ENCODE measurements at regions not wholly inside any gene's neighbourhood (a gene's known extent, or its start where the extent isn't known, plus 50 kb on each side); places are given as distances from the start of the nearest gene placed in this dataset.

- no peaks in the 10 kb centered on the region for H3K79me2 ChIP-seq (ENCODE audit: low read length)
- H3K36me3 ChIP-seq (replicated peaks; ENCODE audit: low read depth, low read length): no peaks in the 10 kb centered on the region
- TF ChIP-seq CTCF (IDR thresholded peaks at IDR 0.05; ENCODE audit: low read depth, low read length) (no peak), EZH2phosphoT487 (IDR thresholded peaks at IDR 0.05; ENCODE audit: low read depth) (no peak)
- H3K27ac ChIP-seq (ENCODE audit: low read length): no peak overlapping the region
- H3K9ac ChIP-seq (ENCODE audit: low read length): no peak overlapping the region
- H3K9me3 ChIP-seq (ENCODE audit: insufficient read depth, low read length): no peaks in the 10 kb centered on the region
- no peaks in the 10 kb centered on the region for H4K20me1 ChIP-seq (ENCODE audit: insufficient read depth, low read length)
- no peaks in the 10 kb centered on the region for H3K27me3 ChIP-seq (ENCODE audit: low read depth, low read length)
- no peak overlapping the region for H2AFZ ChIP-seq (ENCODE audit: low read depth, low read length)
- no peak overlapping the region for H3K4me3 ChIP-seq (ENCODE audit: low read length)
- no peak overlapping the region for H3K4me2 ChIP-seq (ENCODE audit: low read length)
- no peaks in the 10 kb centered on the region for H3K4me1 ChIP-seq (ENCODE audit: low read length)
These were observed 411.8 kb upstream of the PTBP2 start for GRCh38 chr1:96309783-96310182.

- Histone ChIP-seq H3K4me2 (ENCODE audit: low read length) (no peak overlapping the region), H3K36me3 (replicated peaks; ENCODE audit: low read depth, low read length) (no peaks in the 10 kb centered on the region), H2AFZ (ENCODE audit: low read depth, low read length) (no peak overlapping the region), H3K4me3 (ENCODE audit: low read length) (no peak overlapping the region), H3K9me3 (ENCODE audit: insufficient read depth, low read length) (no peaks in the 10 kb centered on the region), H3K79me2 (ENCODE audit: low read length) (no peaks in the 10 kb centered on the region), H3K27me3 (ENCODE audit: low read depth, low read length) (no peaks in the 10 kb centered on the region), H3K9ac (ENCODE audit: low read length) (no peak overlapping the region), H3K27ac (ENCODE audit: low read length) (no peak overlapping the region), H3K4me1 (ENCODE audit: low read length) (no peaks in the 10 kb centered on the region), H4K20me1 (ENCODE audit: insufficient read depth, low read length) (no peaks in the 10 kb centered on the region)
- no peak for TF ChIP-seq CTCF (IDR thresholded peaks at IDR 0.05; ENCODE audit: low read depth, low read length)
- no peak for TF ChIP-seq EZH2phosphoT487 (IDR thresholded peaks at IDR 0.05; ENCODE audit: low read depth)
These were observed 408.4 kb upstream of the PTBP2 start for GRCh38 chr1:96313216-96313615.

- TF ChIP-seq EZH2phosphoT487 (IDR thresholded peaks at IDR 0.05; ENCODE audit: low read depth) (no peak), CTCF (IDR thresholded peaks at IDR 0.05; ENCODE audit: low read depth, low read length) (no peak)
These were observed 392.5 kb upstream of the PTBP2 start for GRCh38 chr1:96329121-96329520.

GRCh38 chr1:96331596-96331995, 390.0 kb upstream of the PTBP2 start:
- no peak overlapping the region for H3K27ac ChIP-seq (ENCODE audit: low read length)
- H3K27me3 ChIP-seq (ENCODE audit: low read depth, low read length): no peaks in the 10 kb centered on the region
- no peak overlapping the region for H3K9ac ChIP-seq (ENCODE audit: low read length)
- no peaks in the 10 kb centered on the region for H3K9me3 ChIP-seq (ENCODE audit: insufficient read depth, low read length)
- H3K79me2 ChIP-seq (ENCODE audit: low read length): no peaks in the 10 kb centered on the region
- H3K4me1 ChIP-seq (ENCODE audit: low read length): no peaks in the 10 kb centered on the region
- no peaks in the 10 kb centered on the region for H4K20me1 ChIP-seq (ENCODE audit: insufficient read depth, low read length)
- H3K4me3 ChIP-seq (ENCODE audit: low read length): no peak overlapping the region
- H3K36me3 ChIP-seq (replicated peaks; ENCODE audit: low read depth, low read length): no peaks in the 10 kb centered on the region
- TF ChIP-seq CTCF (IDR thresholded peaks at IDR 0.05; ENCODE audit: low read depth, low read length): no peak
- TF ChIP-seq EZH2phosphoT487 (IDR thresholded peaks at IDR 0.05; ENCODE audit: low read depth): no peak
- H2AFZ ChIP-seq (ENCODE audit: low read depth, low read length): no peak overlapping the region
- H3K4me2 ChIP-seq (ENCODE audit: low read length): no peak overlapping the region

More at GRCh38 chr1:96329121-96329520, 392.5 kb upstream of the PTBP2 start:
- Histone ChIP-seq H3K36me3 (replicated peaks; ENCODE audit: low read depth, low read length) (no peaks in the 10 kb centered on the region), H3K4me3 (ENCODE audit: low read length) (no peak overlapping the region), H3K9me3 (ENCODE audit: insufficient read depth, low read length) (no peaks in the 10 kb centered on the region), H2AFZ (ENCODE audit: low read depth, low read length) (no peak overlapping the region), H3K79me2 (ENCODE audit: low read length) (no peaks in the 10 kb centered on the region), H3K27me3 (ENCODE audit: low read depth, low read length) (no peaks in the 10 kb centered on the region), H3K4me1 (ENCODE audit: low read length) (no peaks in the 10 kb centered on the region), H4K20me1 (ENCODE audit: insufficient read depth, low read length) (no peaks in the 10 kb centered on the region), H3K4me2 (ENCODE audit: low read length) (no peak overlapping the region), H3K9ac (ENCODE audit: low read length) (no peak overlapping the region), H3K27ac (ENCODE audit: low read length) (no peak overlapping the region)
